ENCODE measurements at regions not wholly inside any gene's neighbourhood (a gene's known extent, or its start where the extent isn't known, plus 50 kb on each side); places are given as distances from the start of the nearest gene placed in this dataset.
"Not testable (repeated sequence)": the region's sequence is repeated elsewhere in the genome, so short reads cannot be mapped to it uniquely, and the experiment has no call there.

- no peak for DNase-seq (ENCODE audit: low spot score)
These were observed 324.9 kb upstream of the MEX3C start for GRCh38 chr18:51522338-51522737.

GRCh38 chr18:51522821-51523220 is 325.3 kb upstream of the MEX3C start:
- no peak for DNase-seq (ENCODE audit: low spot score)

- DNase-seq (ENCODE audit: low spot score) = no peak
These were observed 326.2 kb upstream of the MEX3C start for GRCh38 chr18:51523671-51524070.

GRCh38 chr18:51525453-51526225 is 328.2 kb upstream of the MEX3C start:
- no peak for DNase-seq (ENCODE audit: low spot score)

GRCh38 chr18:51527826-51528225 is 330.3 kb upstream of the MEX3C start:
- DNase-seq (ENCODE audit: low spot score) = no peak

GRCh38 chr18:51531501-51531900 is 334.0 kb upstream of the MEX3C start:
- no peak for DNase-seq (ENCODE audit: low spot score)

GRCh38 chr18:51537487-51537886 is 340.0 kb upstream of the MEX3C start:
- peak; percentile 19 for DNase-seq (ENCODE audit: low spot score)

GRCh38 chr18:51540562-51540961 is 343.1 kb upstream of the MEX3C start:
- no peak for DNase-seq (ENCODE audit: low spot score)

GRCh38 chr18:51541230-51541629 is 343.7 kb upstream of the MEX3C start:
- DNase-seq (ENCODE audit: low spot score) = no peak

- no peak for DNase-seq (ENCODE audit: low spot score)
These were observed 346.2 kb upstream of the MEX3C start for GRCh38 chr18:51543658-51544155.

GRCh38 chr18:51545446-51545845 is 348.0 kb upstream of the MEX3C start:
- no peak for DNase-seq (ENCODE audit: low spot score)

GRCh38 chr18:51559198-51559901 is 361.9 kb upstream of the MEX3C start:
- no peak for DNase-seq (ENCODE audit: low spot score)

GRCh38 chr18:51559902-51560287 is 362.4 kb upstream of the MEX3C start:
- no peak for DNase-seq (ENCODE audit: low spot score)

- DNase-seq (ENCODE audit: low spot score) = no peak
These were observed 364.3 kb upstream of the MEX3C start for GRCh38 chr18:51561821-51562220.

GRCh38 chr18:51562866-51563265 is 365.4 kb upstream of the MEX3C start:
- no peak for DNase-seq (ENCODE audit: low spot score)

- DNase-seq (ENCODE audit: low spot score) = no peak
These were observed 365.9 kb upstream of the MEX3C start for GRCh38 chr18:51563396-51563795.

- no peak for DNase-seq (ENCODE audit: low spot score)
These were observed 370.7 kb upstream of the MEX3C start for GRCh38 chr18:51568151-51568550.

- DNase-seq (ENCODE audit: low spot score) = no peak
These were observed 371.7 kb upstream of the MEX3C start for GRCh38 chr18:51569153-51569552.

- DNase-seq (ENCODE audit: low spot score) = no peak
These were observed 372.1 kb upstream of the MEX3C start for GRCh38 chr18:51569561-51569960.

- DNase-seq (ENCODE audit: low spot score) = not testable (repeated sequence)
These were observed 372.6 kb upstream of the MEX3C start for GRCh38 chr18:51570071-51570470.

GRCh38 chr18:51573886-51574285 is 376.4 kb upstream of the MEX3C start:
- DNase-seq (ENCODE audit: low spot score) = not testable (repeated sequence)

- no peak for DNase-seq (ENCODE audit: low spot score)
These were observed 377.7 kb upstream of the MEX3C start for GRCh38 chr18:51575171-51575570.

- no peak for DNase-seq (ENCODE audit: low spot score)
These were observed 381.0 kb upstream of the MEX3C start for GRCh38 chr18:51578406-51578980.

Measured in SW480 (cell line).